ENCODE measurements at regions not wholly inside any gene's neighbourhood (a gene's known extent, or its start where the extent isn't known, plus 50 kb on each side); places are given as distances from the start of the nearest gene placed in this dataset.

GRCh38 chr10:44016589-44017482, 368.1 kb downstream of the CXCL12 start:
- WGBS, 2 donors: 54 to 75% methylated on average over 5 of the region's 5 CpGs
- no peaks in the 10 kb centered on the region for H3K36me3 ChIP-seq (ENCODE audit: low read depth, missing control alignments)
- H3K9me3 ChIP-seq: no peaks in the 10 kb centered on the region
- TF ChIP-seq CTCF (IDR thresholded peaks at IDR 0.05) (no peak), POLR2A (IDR thresholded peaks at IDR 0.05) (no peak)
- no peak overlapping the region for H3K4me3 ChIP-seq
- no peaks in the 10 kb centered on the region for H3K27me3 ChIP-seq
- intact Hi-C loops (cut with DNase I; ENCODE audit: low total_unique reads): no loop called here
- DNase-seq: no peak
- no peak overlapping the region for H3K27ac ChIP-seq
- peaks cover 7% of the 10 kb centered on the region for H3K4me1 ChIP-seq

- no peaks in the 10 kb centered on the region for H3K9me3 ChIP-seq
- 84 to 89% methylated on average over 6 to 7 of the region's 7 CpGs for WGBS, 2 donors
- DNase-seq: no peak
- TF ChIP-seq POLR2A (IDR thresholded peaks at IDR 0.05) (no peak), CTCF (IDR thresholded peaks at IDR 0.05) (no peak)
- H3K36me3 ChIP-seq (ENCODE audit: low read depth, missing control alignments): no peaks in the 10 kb centered on the region
- H3K4me1 ChIP-seq: peaks cover 12% of the 10 kb centered on the region
- no peak overlapping the region for H3K4me3 ChIP-seq
- intact Hi-C loops (cut with DNase I; ENCODE audit: low total_unique reads): no loop called here
- H3K27me3 ChIP-seq: no peaks in the 10 kb centered on the region
- no peak overlapping the region for H3K27ac ChIP-seq
Observed at GRCh38 chr10:44015702-44016500, 367.2 kb upstream of the ZNF32 start.

GRCh38 chr10:44014644-44015250, 366.1 kb upstream of the ZNF32 start:
- Histone ChIP-seq H3K27ac (no peak overlapping the region), H3K36me3 (ENCODE audit: low read depth, missing control alignments) (no peaks in the 10 kb centered on the region), H3K27me3 (no peaks in the 10 kb centered on the region), H3K4me1 (peaks cover 19% of the 10 kb centered on the region), H3K4me3 (no peak overlapping the region), H3K9me3 (no peaks in the 10 kb centered on the region)
- TF ChIP-seq POLR2A (IDR thresholded peaks at IDR 0.05) (no peak), CTCF (IDR thresholded peaks at IDR 0.05) (no peak)
- intact Hi-C loops (cut with DNase I; ENCODE audit: low total_unique reads): no loop called here
- DNase-seq: no peak
- 85 to 88% methylated on average over 14 to 16 of the region's 16 CpGs for WGBS, 2 donors

GRCh38 chr10:44013981-44014380, 365.3 kb upstream of the ZNF32 start:
- Histone ChIP-seq H3K27me3 (no peaks in the 10 kb centered on the region), H3K27ac (no peak overlapping the region), H3K4me1 (peaks cover 19% of the 10 kb centered on the region), H3K4me3 (no peak overlapping the region), H3K36me3 (ENCODE audit: low read depth, missing control alignments) (no peaks in the 10 kb centered on the region), H3K9me3 (no peaks in the 10 kb centered on the region)
- no peak for DNase-seq
- intact Hi-C loops (cut with DNase I; ENCODE audit: low total_unique reads): no loop called here
- TF ChIP-seq CTCF (IDR thresholded peaks at IDR 0.05): no peak
- 78 to 96% methylated on average over 1 of the region's 1 CpG for WGBS, 2 donors
